ENCODE measurements at regions not wholly inside any gene's neighbourhood (a gene's known extent, or its start where the extent isn't known, plus 50 kb on each side); places are given as distances from the start of the nearest gene placed in this dataset.
"Not testable (repeated sequence)": the region's sequence is repeated elsewhere in the genome, so short reads cannot be mapped to it uniquely, and the experiment has no call there.

GRCh38 chr9:31808766-31809165 lies 575.7 kb upstream of the ACO1 start:
- no peak for DNase-seq (ENCODE audit: low spot score)

- no peak for DNase-seq (ENCODE audit: low spot score)
These were observed 564.0 kb upstream of the ACO1 start for GRCh38 chr9:31820426-31820825.

GRCh38 chr9:31821583-31821982 lies 562.9 kb upstream of the ACO1 start:
- no peak for DNase-seq (ENCODE audit: low spot score)

- DNase-seq (ENCODE audit: low spot score): no peak
These were observed 561.1 kb upstream of the ACO1 start for GRCh38 chr9:31823365-31823764.

GRCh38 chr9:31824860-31825259 lies 559.6 kb upstream of the ACO1 start:
- DNase-seq (ENCODE audit: low spot score): no peak

- no peak for DNase-seq (ENCODE audit: low spot score)
These were observed 547.2 kb upstream of the ACO1 start for GRCh38 chr9:31837211-31837610.

GRCh38 chr9:31839273-31839672 lies 545.2 kb upstream of the ACO1 start:
- no peak for DNase-seq (ENCODE audit: low spot score)

- no peak for DNase-seq (ENCODE audit: low spot score)
These were observed 543.7 kb upstream of the ACO1 start for GRCh38 chr9:31840702-31841101.

GRCh38 chr9:31847963-31848362 lies 536.5 kb upstream of the ACO1 start:
- no peak for DNase-seq (ENCODE audit: low spot score)

GRCh38 chr9:31848505-31849285 lies 535.7 kb upstream of the ACO1 start:
- no peak for DNase-seq (ENCODE audit: low spot score)

- no peak for DNase-seq (ENCODE audit: low spot score)
These were observed 530.3 kb upstream of the ACO1 start for GRCh38 chr9:31854187-31854586.

GRCh38 chr9:31868830-31869229 lies 515.6 kb upstream of the ACO1 start:
- no peak for DNase-seq (ENCODE audit: low spot score)

- no peak for DNase-seq (ENCODE audit: low spot score)
These were observed 514.2 kb upstream of the ACO1 start for GRCh38 chr9:31870276-31870675.

- DNase-seq (ENCODE audit: low spot score): no peak
These were observed 510.7 kb upstream of the ACO1 start for GRCh38 chr9:31873722-31874121.

- DNase-seq (ENCODE audit: low spot score): no peak
These were observed 490.4 kb upstream of the ACO1 start for GRCh38 chr9:31894008-31894407.

- DNase-seq (ENCODE audit: low spot score): no peak
These were observed 476.1 kb upstream of the ACO1 start for GRCh38 chr9:31908158-31908890.

GRCh38 chr9:31908891-31909480 lies 475.5 kb upstream of the ACO1 start:
- DNase-seq (ENCODE audit: low spot score): no peak

GRCh38 chr9:31912636-31913035 lies 471.8 kb upstream of the ACO1 start:
- no peak for DNase-seq (ENCODE audit: low spot score)

- no peak for DNase-seq (ENCODE audit: low spot score)
These were observed 467.7 kb upstream of the ACO1 start for GRCh38 chr9:31916591-31917241.

- DNase-seq (ENCODE audit: low spot score): not testable (repeated sequence)
These were observed 446.7 kb upstream of the ACO1 start for GRCh38 chr9:31937737-31938136.

GRCh38 chr9:31950756-31951155 lies 433.7 kb upstream of the ACO1 start:
- DNase-seq (ENCODE audit: low spot score): no peak

- no peak for DNase-seq (ENCODE audit: low spot score)
These were observed 425.9 kb upstream of the ACO1 start for GRCh38 chr9:31958572-31958971.

- DNase-seq (ENCODE audit: low spot score): no peak
These were observed 414.9 kb upstream of the ACO1 start for GRCh38 chr9:31969552-31969951.

All from AG20443 (cell line).